ENCODE measurements at regions not wholly inside any gene's neighbourhood (a gene's known extent, or its start where the extent isn't known, plus 50 kb on each side); places are given as distances from the start of the nearest gene placed in this dataset.
A peak's percentile ranks its signal among the peaks of the same experiment; 100 is the strongest.

- Histone ChIP-seq H3K36me3 (ENCODE audit: insufficient read depth) (no peaks in the 10 kb centered on the region), H3K4me1 (ENCODE audit: low read depth, poor library complexity, severe bottlenecking) (no peaks in the 10 kb centered on the region), H3K9ac (no peak overlapping the region), H3K79me2 (ENCODE audit: insufficient read depth, low read depth) (no peaks in the 10 kb centered on the region), H3K4me3 (IDR thresholded peaks at IDR 0.05; ENCODE audit: insufficient read depth, low read depth, low read length) (no peak overlapping the region), H3K27ac (no peak overlapping the region), H3K27me3 (ENCODE audit: insufficient read depth, low read depth) (no peaks in the 10 kb centered on the region), H3K4me2 (no peak overlapping the region), H4K20me1 (ENCODE audit: insufficient read depth) (no peaks in the 10 kb centered on the region), H2AFZ (ENCODE audit: low read depth) (no peak overlapping the region)
- TF ChIP-seq, protein P1, sequence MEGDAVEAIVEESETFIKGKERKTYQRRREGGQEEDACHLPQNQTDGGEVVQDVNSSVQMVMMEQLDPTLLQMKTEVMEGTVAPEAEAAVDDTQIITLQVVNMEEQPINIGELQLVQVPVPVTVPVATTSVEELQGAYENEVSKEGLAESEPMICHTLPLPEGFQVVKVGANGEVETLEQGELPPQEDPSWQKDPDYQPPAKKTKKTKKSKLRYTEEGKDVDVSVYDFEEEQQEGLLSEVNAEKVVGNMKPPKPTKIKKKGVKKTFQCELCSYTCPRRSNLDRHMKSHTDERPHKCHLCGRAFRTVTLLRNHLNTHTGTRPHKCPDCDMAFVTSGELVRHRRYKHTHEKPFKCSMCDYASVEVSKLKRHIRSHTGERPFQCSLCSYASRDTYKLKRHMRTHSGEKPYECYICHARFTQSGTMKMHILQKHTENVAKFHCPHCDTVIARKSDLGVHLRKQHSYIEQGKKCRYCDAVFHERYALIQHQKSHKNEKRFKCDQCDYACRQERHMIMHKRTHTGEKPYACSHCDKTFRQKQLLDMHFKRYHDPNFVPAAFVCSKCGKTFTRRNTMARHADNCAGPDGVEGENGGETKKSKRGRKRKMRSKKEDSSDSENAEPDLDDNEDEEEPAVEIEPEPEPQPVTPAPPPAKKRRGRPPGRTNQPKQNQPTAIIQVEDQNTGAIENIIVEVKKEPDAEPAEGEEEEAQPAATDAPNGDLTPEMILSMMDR (conservative IDR thresholded peaks at IDR 0.05; ENCODE audit: low read depth, low read length) = no peak
These were observed 372.1 kb downstream of the DTWD2 start for GRCh38 chr5:118616281-118616680.

DNA sequence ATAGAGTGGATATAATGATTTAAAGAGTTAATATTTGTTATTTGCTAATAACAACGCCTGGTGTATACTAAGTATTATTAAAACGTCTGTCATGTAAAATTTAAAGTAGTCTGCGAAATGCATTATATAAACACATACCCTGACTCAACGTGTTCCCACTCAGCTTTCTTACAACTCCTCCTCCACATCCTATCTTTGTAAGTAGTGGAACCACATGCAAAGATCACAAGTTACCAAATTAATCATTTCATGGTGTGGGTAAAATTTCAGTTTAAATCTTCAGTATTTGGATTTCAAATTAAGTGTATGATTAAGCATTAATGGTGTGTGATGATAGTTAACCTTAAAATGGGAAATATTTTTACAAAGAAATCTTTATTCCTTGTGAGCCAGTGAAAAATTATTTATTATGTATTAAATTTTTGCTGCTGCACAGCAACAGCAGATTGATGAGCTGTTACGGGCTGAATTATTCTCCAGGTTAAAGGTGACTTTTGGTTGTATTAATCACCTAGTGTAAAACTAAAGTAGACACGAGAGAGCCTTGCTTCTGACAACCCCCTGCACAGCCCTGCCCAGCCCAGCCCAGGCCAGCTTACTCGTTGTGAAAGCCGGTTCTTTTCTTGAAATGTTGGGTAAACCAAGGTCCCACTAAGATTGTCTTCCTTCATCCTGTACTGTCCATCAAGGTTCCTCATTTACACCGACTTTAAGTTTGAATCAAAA is 373.5 kb downstream of the DTWD2 start:
- Histone ChIP-seq H3K4me1 (ENCODE audit: low read depth, poor library complexity, severe bottlenecking) (no peaks in the 10 kb centered on the region), H3K36me3 (ENCODE audit: insufficient read depth) (no peaks in the 10 kb centered on the region), H4K20me1 (ENCODE audit: insufficient read depth) (no peaks in the 10 kb centered on the region), H3K4me3 (IDR thresholded peaks at IDR 0.05; ENCODE audit: insufficient read depth, low read depth, low read length) (no peak overlapping the region), H3K27ac (no peak overlapping the region), H2AFZ (ENCODE audit: low read depth) (no peak overlapping the region), H3K9ac (no peak overlapping the region), H3K4me2 (no peak overlapping the region), H3K79me2 (ENCODE audit: insufficient read depth, low read depth) (no peaks in the 10 kb centered on the region), H3K27me3 (ENCODE audit: insufficient read depth, low read depth) (no peaks in the 10 kb centered on the region)
- TF ChIP-seq, protein P1 (conservative IDR thresholded peaks at IDR 0.05; ENCODE audit: low read depth, low read length) = no peak

DNA sequence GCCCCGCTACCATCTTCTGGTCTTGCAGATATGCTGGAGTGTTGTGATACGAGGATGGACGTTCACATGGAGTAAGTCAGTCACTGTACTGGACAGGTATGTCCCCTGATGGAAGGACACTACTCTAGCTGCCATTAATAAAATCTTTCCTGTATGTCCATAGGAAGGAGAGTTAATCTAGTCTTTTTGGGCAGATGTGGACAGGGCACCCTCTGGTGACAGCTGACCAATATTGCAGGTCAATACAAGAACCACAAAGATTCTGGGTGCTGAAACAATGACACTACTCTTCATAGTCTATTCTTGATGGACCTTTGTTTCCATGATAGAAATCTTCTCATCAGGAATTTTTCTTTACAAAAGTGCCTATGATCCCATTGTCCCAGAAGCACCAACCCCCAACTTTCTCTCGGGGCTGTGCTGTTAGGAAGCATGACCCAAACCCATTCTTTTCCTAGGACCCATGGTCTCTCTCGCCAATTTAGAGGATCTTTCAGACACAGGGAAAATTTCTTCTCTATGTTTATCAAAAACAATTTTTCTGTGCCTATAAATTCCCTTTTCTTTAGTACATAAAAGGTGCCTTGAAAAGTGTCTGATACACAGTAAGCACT is 376.9 kb downstream of the DTWD2 start:
- Histone ChIP-seq H3K79me2 (ENCODE audit: insufficient read depth, low read depth) (no peaks in the 10 kb centered on the region), H4K20me1 (ENCODE audit: insufficient read depth) (no peaks in the 10 kb centered on the region), H3K4me3 (IDR thresholded peaks at IDR 0.05; ENCODE audit: insufficient read depth, low read depth, low read length) (no peak overlapping the region), H3K4me2 (no peak overlapping the region), H2AFZ (ENCODE audit: low read depth) (no peak overlapping the region), H3K4me1 (ENCODE audit: low read depth, poor library complexity, severe bottlenecking) (no peaks in the 10 kb centered on the region), H3K27me3 (ENCODE audit: insufficient read depth, low read depth) (no peaks in the 10 kb centered on the region), H3K9ac (no peak overlapping the region), H3K36me3 (ENCODE audit: insufficient read depth) (no peaks in the 10 kb centered on the region), H3K27ac (no peak overlapping the region)
- TF ChIP-seq, protein P1 (conservative IDR thresholded peaks at IDR 0.05; ENCODE audit: low read depth, low read length) = peak; percentile 76

DNA sequence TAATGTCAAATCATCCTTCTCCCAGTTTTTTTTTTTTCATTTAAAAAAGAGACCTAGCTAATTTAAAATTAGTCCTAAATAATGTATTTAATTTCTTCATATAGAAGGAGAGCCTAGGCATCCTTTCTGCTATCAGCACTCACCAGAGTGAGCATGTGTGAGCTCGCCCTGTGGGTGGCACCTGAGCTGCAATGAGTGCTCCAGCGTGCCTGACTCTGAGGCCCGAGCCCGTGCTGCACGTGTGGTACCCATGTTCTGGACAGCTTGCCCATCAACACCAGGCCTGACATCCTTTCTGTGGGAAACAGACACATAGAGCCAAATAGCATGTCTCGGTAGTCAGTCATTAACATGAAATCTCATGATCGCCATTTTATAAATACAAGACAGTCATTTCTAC is 381.4 kb downstream of the DTWD2 start:
- H3K4me2 ChIP-seq = no peak overlapping the region
- TF ChIP-seq, protein P1 (conservative IDR thresholded peaks at IDR 0.05; ENCODE audit: low read depth, low read length) = no peak

More for the DNA sequence above, 381.4 kb downstream of the DTWD2 start:
- no peak overlapping the region for H3K9ac ChIP-seq
- no peak overlapping the region for H3K4me3 ChIP-seq (IDR thresholded peaks at IDR 0.05; ENCODE audit: insufficient read depth, low read depth, low read length)
- H4K20me1 ChIP-seq (ENCODE audit: insufficient read depth) = no peaks in the 10 kb centered on the region
- H3K27ac ChIP-seq = no peak overlapping the region
- H3K36me3 ChIP-seq (ENCODE audit: insufficient read depth) = no peaks in the 10 kb centered on the region
- no peak overlapping the region for H2AFZ ChIP-seq (ENCODE audit: low read depth)
- no peaks in the 10 kb centered on the region for H3K4me1 ChIP-seq (ENCODE audit: low read depth, poor library complexity, severe bottlenecking)
- no peaks in the 10 kb centered on the region for H3K79me2 ChIP-seq (ENCODE audit: insufficient read depth, low read depth)
- no peaks in the 10 kb centered on the region for H3K27me3 ChIP-seq (ENCODE audit: insufficient read depth, low read depth)

Measured in KMS-11 (cell line).